ENCODE measurements at regions not wholly inside any gene's neighbourhood (a gene's known extent, or its start where the extent isn't known, plus 50 kb on each side); places are given as distances from the start of the nearest gene placed in this dataset.

DNA sequence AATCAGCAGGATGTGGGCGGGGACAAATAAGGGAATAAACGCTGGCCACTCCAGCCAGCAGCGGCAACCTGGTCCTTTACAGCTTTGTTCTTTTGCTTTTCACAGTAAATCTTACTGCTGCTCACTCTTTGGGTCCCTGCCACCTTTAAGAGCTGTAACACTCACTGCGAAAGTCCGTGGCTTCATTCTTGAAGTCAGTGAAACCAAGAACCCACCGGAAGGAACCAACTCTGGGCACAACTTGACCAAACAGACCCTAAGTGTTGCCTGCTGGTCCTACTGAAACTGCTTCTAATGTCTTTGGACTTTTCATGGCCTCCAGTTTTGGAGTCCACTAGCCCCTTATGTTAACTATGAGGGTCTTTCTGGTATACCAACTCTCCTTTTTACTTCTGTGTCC is 566.2 kb upstream of the IGFBP7 start:
- no peak overlapping the region for H2AFZ ChIP-seq (ENCODE audit: low read depth, low read length)
- H3K4me1 ChIP-seq (ENCODE audit: control insufficient read depth, extremely low read depth, insufficient read depth, low read length), result no peaks in the 10 kb centered on the region
- intact Hi-C loops (cut with micrococcal nuclease) (no loop called here), dilution Hi-C loops (cut with MboI; ENCODE audit: extremely low pct_ligation_motif_present, low sequenced_read_pairs) (no loop called here)
- H3K4me2 ChIP-seq (ENCODE audit: insufficient read depth, low read length), result no peak overlapping the region
- no peak overlapping the region for H3K4me3 ChIP-seq (replicated peaks in 1 of 3; ENCODE audit: insufficient read depth in 1 of 3, low read depth in 1 of 3, low read length in 3 of 3)
- DNase-seq (ENCODE audit: low read depth, low spot score), result no peak
- FAIRE-seq, result no peak
- H3K9ac ChIP-seq (replicated peaks; ENCODE audit: extremely low read depth, insufficient read depth, low read length), result no peak overlapping the region
- no TSS peak for BruUV-seq (replicated peaks)
- TF ChIP-seq, protein P1, sequence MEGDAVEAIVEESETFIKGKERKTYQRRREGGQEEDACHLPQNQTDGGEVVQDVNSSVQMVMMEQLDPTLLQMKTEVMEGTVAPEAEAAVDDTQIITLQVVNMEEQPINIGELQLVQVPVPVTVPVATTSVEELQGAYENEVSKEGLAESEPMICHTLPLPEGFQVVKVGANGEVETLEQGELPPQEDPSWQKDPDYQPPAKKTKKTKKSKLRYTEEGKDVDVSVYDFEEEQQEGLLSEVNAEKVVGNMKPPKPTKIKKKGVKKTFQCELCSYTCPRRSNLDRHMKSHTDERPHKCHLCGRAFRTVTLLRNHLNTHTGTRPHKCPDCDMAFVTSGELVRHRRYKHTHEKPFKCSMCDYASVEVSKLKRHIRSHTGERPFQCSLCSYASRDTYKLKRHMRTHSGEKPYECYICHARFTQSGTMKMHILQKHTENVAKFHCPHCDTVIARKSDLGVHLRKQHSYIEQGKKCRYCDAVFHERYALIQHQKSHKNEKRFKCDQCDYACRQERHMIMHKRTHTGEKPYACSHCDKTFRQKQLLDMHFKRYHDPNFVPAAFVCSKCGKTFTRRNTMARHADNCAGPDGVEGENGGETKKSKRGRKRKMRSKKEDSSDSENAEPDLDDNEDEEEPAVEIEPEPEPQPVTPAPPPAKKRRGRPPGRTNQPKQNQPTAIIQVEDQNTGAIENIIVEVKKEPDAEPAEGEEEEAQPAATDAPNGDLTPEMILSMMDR (IDR thresholded peaks at IDR 0.05; ENCODE audit: extremely low read depth in 1 of 2, insufficient read depth in 1 of 2, low read depth in 1 of 2, low read length in 2 of 2), result no peak
- no peaks in the 10 kb centered on the region for H3K27me3 ChIP-seq (ENCODE audit: control insufficient read depth in 2 of 2, insufficient read depth in 2 of 2, low read length in 2 of 2)
- H3K27ac ChIP-seq (ENCODE audit: insufficient read depth, low read depth, low read length), result no peak overlapping the region
- peaks cover 2% of the 10 kb centered on the region for H3K9me3 ChIP-seq (replicated peaks; ENCODE audit: control insufficient read depth, insufficient read depth, low read length)
- CTCF ChIA-PET, result no interaction called here
- no peaks in the 10 kb centered on the region for H3K79me2 ChIP-seq (ENCODE audit: control insufficient read depth, insufficient read depth, low read length)
- H3K36me3 ChIP-seq (ENCODE audit: control insufficient read depth in 2 of 2, extremely low read depth in 1 of 2, insufficient read depth in 2 of 2, low read length in 2 of 2), result no peaks in the 10 kb centered on the region
- no peaks in the 10 kb centered on the region for H4K20me1 ChIP-seq (replicated peaks; ENCODE audit: control insufficient read depth, extremely low read depth, insufficient read depth, low read length)
- POLR2A ChIA-PET, result no interaction called here
- no peaks in the 10 kb centered on the region for H3K9me1 ChIP-seq (replicated peaks; ENCODE audit: control insufficient read depth, extremely low read depth, insufficient read depth, low read length)

GRCh38 chr4:57672846-57673433 is 562.8 kb upstream of the IGFBP7 start:
- H3K9ac ChIP-seq (replicated peaks; ENCODE audit: extremely low read depth, insufficient read depth, low read length), result no peak overlapping the region
- H3K4me2 ChIP-seq (ENCODE audit: insufficient read depth, low read length), result no peak overlapping the region
- ChIA-PET POLR2A (no interaction called here), CTCF (no interaction called here)
- dilution Hi-C loops (cut with MboI; ENCODE audit: extremely low pct_ligation_motif_present, low sequenced_read_pairs) (no loop called here), intact Hi-C loops (cut with micrococcal nuclease) (no loop called here)
- H4K20me1 ChIP-seq (replicated peaks; ENCODE audit: control insufficient read depth, extremely low read depth, insufficient read depth, low read length), result no peaks in the 10 kb centered on the region
- no peaks in the 10 kb centered on the region for H3K79me2 ChIP-seq (ENCODE audit: control insufficient read depth, insufficient read depth, low read length)
- peaks cover 2% of the 10 kb centered on the region for H3K9me3 ChIP-seq (replicated peaks; ENCODE audit: control insufficient read depth, insufficient read depth, low read length)
- FAIRE-seq (no peak), DNase-seq (ENCODE audit: low read depth, low spot score) (peak; percentile 41)
- no peaks in the 10 kb centered on the region for H3K9me1 ChIP-seq (replicated peaks; ENCODE audit: control insufficient read depth, extremely low read depth, insufficient read depth, low read length)
- no peak overlapping the region for H3K4me3 ChIP-seq (replicated peaks in 1 of 3; ENCODE audit: insufficient read depth in 1 of 3, low read depth in 1 of 3, low read length in 3 of 3)
- H3K27me3 ChIP-seq (ENCODE audit: control insufficient read depth in 2 of 2, insufficient read depth in 2 of 2, low read length in 2 of 2), result no peaks in the 10 kb centered on the region
- no peak overlapping the region for H3K27ac ChIP-seq (ENCODE audit: insufficient read depth, low read depth, low read length)
- no peaks in the 10 kb centered on the region for H3K36me3 ChIP-seq (ENCODE audit: control insufficient read depth in 2 of 2, extremely low read depth in 1 of 2, insufficient read depth in 2 of 2, low read length in 2 of 2)
- H3K4me1 ChIP-seq (ENCODE audit: control insufficient read depth, extremely low read depth, insufficient read depth, low read length), result no peaks in the 10 kb centered on the region
- BruUV-seq (replicated peaks), result no TSS peak
- no peak overlapping the region for H2AFZ ChIP-seq (ENCODE audit: low read depth, low read length)
- TF ChIP-seq POLR2AphosphoS5 (IDR thresholded peaks at IDR 0.05; ENCODE audit: insufficient read depth, low read depth, low read length) (no peak), GATA2 (IDR thresholded peaks at IDR 0.05; ENCODE audit: insufficient read depth, insufficient read length, low read depth, low read length) (peak; percentile 8), JUN (IDR thresholded peaks at IDR 0.05; ENCODE audit: borderline replicate concordance, insufficient read depth, insufficient read length, low read depth) (no peak), POLR2A (IDR thresholded peaks at IDR 0.05; ENCODE audit: low read depth, low read length) (no peak), FOS (IDR thresholded peaks at IDR 0.05; ENCODE audit: borderline replicate concordance, insufficient read depth, low read length) (no peak), MAX (IDR thresholded peaks at IDR 0.05; ENCODE audit: insufficient read depth, insufficient read length) (no peak), MYC (IDR thresholded peaks at IDR 0.05; ENCODE audit: low read depth, low read length) (no peak)
- TF ChIP-seq, protein P1 (IDR thresholded peaks at IDR 0.05; ENCODE audit: extremely low read depth in 1 of 2, insufficient read depth in 1 of 2, low read depth in 1 of 2, low read length in 2 of 2), result no peak

Data from endothelial cell of umbilical vein (primary cell).